HG03025 (cell line): ENCODE measurements at regions not wholly inside any gene's neighbourhood (a gene's known extent, or its start where the extent isn't known, plus 50 kb on each side); places are given as distances from the start of the nearest gene placed in this dataset.
A peak's percentile ranks its signal among the peaks of the same experiment; 100 is the strongest.

Experiments
- ATAC-seq: cut with Tn5 transposase; IDR thresholded peaks from one replicate; pipeline ENCODE4 v1.9.1; 2021; ENCODE audit warnings: mild to moderate bottlenecking, moderate library complexity; ENCODE audit not compliant: unreplicated experiment, low FRiP score

DNA sequence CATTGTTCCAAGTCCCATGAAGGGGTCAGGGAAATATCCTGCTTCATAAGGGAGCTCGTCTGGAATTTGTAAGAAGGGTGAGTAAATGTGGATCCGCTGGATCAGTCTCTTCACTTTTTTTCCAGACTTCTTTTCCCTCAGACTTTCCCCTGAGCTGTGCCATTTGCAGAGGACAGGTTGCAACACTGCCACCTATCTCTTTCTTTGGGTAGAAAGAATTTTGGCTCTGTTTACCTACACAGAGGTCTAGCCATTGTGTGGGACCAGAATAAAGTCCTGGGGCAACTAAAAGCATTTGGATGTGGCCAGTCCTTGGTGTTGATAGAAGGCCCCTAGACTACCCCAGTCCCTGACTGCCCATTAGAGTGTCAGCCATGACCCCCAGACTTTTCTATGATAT lies 1146.7 kb upstream of the PRMT6 start:
- ATAC-seq = no peak

DNA sequence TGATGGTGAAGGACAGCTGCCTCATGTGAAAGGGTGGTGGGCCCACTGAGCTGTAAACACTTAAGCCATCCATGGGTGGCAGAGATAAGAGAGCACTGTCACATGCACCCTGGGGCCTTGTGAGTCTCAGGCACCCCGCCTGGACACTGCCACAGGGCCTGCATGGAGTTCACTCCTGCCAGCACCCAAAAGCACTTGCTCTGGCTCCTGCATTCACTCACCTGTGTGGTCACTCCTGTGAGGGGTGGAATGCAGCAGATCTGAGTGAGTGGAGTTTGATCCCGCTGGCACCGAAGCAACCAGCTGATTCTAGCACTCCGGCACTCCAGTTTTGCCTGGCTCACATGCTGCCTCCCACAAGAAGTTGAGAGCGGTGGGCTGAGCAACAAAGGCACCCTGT lies 1142.1 kb upstream of the PRMT6 start:
- no peak for ATAC-seq

DNA sequence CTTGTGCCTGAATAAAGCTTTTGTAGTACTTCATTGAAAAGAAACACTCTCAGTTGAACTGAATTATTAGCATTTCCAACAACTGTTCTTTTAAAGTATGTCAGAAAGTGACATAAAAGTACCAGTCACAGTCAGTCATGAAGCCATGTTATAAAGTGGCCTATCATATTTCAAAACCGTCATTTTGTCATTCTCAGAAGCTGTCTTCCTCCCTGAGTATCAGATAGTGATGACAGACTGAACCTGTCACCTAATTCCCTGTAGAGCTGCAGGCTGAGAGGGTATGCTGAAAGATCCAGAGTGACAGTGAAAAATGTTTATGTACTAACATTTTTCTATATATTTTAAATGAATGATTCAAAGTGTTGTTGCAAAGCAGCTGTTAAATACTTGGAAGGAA lies 1121.7 kb upstream of the PRMT6 start:
- ATAC-seq = no peak

DNA sequence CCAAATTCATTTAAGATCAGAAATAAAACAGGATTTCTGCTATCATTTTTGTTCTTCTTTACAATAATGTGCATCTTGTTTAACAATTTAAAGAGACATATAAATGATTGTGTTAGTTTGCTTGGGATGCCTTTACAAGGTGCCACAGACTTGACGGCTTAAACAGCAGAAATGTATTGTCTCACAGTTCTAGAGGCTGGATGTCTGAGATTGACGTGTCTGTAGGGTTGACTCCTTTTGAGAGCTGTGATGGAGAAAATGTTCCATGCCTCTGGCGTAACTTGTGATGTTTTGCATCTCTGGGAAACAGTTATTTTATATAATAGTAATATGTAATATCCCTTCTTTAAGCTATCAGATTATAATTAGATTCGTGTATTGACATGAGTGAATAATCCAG lies 1091.6 kb upstream of the PRMT6 start:
- no peak for ATAC-seq

DNA sequence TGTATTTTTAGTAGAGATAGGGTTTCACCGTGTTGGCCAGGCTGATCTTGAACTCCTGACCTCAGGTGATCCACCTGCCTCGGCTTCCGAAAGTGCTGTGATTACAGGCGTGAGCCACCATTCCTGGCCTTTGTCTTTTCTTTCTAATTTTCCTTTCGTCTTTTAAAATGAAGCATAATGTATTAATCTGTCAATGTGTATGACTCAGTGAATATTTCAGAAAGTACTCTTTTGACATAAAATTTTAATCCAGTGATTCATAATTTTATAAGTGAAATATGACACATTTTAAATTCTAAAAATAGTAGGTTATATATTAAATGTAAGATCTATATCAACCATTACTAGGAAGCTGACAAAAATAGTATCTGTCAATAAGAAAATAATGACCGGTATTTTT lies 1059.0 kb upstream of the PRMT6 start:
- no peak for ATAC-seq

DNA sequence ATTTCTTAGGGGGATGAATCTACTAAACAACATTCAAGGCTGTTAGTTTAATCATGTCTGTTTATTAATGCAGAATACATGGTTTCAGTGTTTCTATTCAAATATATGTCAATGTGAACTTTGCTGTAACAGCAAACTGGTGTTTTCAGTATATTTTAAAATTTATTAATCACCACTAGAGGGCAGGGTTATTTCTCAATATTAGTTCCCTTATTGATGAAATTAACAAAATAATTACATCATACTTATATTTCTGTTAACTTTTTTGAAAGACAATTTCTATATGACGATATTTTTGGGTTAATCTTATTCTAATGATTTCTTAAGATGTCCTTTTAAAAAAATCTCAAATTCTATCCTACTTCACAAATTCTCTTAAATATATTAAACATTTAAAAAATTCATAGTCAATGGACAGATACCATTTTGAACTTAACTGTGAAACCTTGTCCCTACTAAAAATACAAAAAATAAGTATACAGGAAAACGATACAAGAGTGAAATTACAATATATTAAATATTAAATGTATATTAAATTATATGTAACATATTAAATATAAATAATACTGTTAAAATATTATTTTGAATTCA lies 1034.1 kb upstream of the PRMT6 start:
- ATAC-seq = no peak

DNA sequence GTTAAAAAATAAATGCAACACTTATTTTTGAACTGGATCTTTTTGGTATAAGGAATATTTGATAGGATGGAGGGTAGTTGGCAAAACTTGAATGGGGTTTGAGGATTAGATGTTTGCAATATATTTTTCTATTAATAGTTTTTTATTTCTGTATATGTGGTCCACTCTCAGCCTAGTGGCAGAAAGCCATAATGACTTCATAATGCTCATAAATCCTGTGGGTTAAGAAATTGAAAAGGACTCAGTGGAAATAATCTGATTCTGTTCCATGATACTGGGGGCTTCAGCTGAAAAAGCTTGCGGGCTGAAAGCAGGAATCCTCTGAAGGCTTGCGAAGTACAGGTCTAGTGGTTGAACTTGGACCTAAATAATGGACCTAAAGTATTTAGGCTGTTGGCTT lies 1028.6 kb upstream of the PRMT6 start:
- no peak for ATAC-seq

DNA sequence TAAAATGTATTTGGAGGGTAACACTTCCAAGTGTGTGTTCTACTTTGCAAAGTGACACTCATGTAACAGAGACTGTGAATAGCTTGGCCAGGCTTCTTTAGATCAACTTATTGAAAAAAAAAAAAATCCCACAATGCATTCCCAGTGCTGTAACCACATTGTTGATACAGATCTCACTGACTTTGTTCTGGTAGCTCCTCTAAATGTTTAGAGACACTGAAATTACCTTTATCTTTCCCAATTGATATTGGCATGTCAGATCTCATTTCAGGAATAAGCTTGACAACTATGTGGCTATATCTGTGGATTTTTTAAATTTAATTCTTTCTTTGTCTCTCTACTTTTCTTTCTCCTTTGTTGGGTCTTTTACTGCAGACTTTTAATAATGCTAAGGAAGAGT lies 1018.9 kb upstream of the PRMT6 start:
- ATAC-seq = no peak

DNA sequence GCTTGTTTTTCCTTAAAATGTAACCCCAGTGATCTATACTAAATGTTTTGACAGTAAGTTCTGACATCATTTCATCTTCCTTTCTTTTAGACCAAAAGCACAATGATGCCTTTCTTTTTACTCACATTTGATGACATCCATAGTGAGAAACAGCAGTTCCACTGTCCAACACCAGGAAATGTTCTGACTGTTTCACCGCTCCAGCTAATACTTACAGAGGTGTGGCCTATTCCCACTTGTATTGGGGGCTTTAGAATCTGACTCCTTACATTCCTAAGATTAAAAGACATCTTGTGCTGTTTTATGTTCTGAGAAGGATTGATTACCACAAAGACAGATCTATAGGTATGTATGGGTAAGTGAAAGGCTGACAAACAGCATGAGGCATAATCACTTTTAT lies 1018.2 kb upstream of the PRMT6 start:
- ATAC-seq = no peak

DNA sequence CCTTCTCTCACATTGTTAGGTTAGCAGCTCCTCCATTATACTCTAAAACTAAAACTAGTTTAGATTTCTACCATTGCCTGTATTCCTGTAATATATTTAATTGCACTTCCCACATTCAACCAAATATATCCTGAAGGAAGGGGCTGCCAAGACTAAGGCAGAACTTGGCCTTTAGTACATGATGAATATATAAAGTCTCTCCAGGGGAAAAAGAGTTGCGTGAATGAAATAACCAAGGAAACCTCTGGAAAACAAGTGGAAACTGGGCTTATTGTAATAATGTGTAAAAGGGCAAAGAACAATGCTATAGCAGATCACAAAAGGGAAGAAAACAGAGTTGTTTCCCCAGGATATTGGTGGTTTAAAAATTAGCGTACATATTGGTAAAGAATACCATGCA lies 1012.5 kb upstream of the PRMT6 start:
- ATAC-seq = no peak

DNA sequence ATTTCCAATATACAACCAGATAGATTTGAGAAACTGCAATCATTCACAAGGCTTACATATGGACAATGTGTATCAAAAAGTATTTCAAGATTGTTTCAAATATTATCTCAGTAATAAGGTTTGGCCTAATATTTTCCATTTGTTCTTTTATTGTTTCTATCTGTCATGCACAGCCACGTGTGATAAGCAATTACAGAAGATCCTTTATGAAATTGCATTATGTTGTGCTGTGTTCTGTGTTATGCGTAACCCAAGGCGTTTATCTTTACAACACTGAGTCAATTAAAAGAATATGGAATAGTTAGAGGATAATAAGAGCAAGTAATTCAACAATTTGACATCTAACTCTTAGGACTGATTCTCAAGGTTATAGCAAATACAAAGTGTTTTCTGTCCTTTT lies 1009.3 kb upstream of the PRMT6 start:
- no peak for ATAC-seq

DNA sequence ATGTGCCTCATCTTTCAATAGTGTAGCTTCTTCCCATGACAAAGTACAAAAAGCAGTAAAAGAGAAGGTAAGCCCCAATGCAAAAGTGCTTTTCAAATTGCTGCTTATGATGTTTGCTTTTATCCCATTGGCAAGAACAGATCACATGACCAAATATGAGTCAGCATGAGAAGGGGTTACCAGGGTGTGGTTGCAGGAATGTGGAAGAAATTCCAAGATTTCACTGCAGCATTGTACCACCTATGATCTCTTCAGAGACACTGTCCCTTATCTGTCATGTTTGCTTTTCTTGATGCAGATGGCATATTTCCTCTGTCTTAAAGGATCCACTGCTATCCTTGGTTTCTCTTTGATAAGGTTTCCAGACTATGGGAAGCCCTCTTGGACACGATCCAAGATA lies 1006.9 kb upstream of the PRMT6 start:
- no peak for ATAC-seq

DNA sequence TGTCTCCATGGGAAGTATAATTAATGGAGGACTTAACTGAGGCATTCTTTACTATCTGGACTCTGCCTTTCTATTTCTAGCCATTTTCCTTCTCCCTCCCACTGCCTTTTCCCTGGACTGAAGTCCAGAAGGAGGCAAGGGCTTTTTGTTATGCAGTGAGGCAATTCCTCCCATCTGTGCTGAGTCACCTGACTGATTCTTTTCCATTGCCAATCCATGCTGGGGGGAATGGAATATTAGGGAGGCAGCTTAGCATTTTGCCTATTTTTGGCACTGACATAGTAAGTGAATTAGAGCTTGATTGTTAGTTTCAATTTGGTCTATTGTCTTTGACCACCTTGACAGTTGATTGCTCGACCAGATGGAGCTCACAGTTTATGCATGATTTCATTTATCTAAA lies 1000.6 kb upstream of the PRMT6 start:
- ATAC-seq = no peak

DNA sequence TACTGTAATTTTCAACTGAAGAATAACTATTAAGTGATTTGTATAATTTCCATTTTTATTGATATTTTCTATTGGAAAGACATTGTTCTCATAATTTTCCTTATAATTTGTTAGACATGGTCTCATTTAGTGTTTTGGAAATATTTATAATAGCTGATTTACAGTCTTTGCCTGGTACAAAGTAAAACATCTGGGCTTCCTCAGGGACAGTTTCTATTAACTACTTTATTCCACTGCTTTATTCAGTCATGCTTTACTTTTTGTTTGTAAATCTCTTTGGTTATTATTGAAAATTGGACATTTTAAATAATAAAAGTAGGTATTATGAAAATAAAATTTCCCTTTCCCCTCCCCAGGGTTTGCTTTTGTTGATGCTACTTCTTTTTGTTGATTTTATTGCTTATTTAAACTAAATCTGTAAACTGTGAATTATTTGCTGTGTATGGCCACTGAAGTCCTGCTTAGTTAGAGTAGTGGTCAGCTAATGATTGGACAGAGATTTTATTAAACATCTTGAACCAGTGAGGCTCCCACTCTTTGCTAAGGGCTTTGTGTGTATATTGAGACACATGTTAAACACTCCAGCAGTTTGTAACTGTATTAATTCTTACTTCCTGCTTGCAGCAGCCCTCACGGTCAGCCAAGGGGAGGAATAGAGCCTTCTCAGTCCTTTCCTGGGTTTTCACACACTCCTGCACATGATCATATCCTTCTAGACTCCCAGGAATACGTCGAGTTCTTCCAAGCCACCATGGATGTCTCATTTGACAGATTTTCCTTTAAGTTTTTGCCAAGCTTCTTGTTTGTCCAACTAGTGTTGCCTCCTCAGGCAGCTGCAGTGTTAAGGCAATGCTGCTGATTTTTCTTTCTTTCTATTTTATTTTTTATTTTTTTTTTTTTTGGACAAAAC lies 994.6 kb upstream of the PRMT6 start:
- ATAC-seq = no peak

DNA sequence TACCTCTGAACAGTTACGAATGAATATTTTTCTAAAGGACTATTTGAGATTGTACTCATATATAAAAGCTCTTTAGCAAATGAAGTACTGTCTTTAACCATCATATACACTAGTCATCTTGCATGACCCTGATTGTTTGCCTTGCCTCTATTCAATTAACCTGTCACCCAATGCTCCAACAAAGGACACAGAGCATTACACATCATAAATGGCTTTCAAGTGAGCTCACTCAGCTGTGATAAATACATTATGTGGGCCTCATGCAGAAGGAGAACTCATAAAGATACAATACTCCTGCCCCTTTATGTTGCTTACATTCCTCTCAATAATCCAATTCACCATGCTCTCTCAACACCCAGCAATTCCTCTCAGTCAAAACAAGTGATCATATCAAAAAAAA lies 993.0 kb upstream of the PRMT6 start:
- ATAC-seq = no peak

DNA sequence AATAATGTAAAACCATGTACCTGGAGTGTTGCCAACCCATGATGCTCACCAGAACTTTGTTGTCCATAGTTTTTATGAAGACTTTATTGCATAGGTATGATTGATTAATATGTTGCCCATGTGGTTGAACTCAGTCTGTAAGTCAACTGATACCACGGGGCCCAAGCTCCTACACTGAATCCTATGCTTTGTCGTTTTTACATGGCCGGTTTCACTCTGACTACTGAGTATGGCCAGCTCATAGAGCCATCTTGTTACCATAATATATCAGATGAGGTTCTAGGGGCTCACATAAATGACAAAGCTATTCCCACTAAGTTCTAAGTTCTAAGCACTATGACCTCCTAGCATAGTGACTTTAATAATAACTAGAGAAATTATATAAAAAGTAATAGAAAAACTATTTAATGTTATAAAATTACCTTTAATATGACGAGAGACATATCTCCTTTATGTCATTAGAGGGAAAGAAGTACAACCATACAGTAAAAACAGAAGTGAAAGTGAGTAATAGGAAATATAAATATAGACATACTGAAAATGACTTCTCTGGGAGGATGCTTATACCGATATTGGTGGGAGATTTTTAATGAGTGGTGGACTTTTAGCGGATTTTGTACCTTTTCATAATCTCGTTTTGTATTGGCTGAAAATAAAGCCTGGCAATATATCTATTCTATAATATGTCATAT lies 983.4 kb upstream of the PRMT6 start:
- peak; percentile 83 for ATAC-seq

DNA sequence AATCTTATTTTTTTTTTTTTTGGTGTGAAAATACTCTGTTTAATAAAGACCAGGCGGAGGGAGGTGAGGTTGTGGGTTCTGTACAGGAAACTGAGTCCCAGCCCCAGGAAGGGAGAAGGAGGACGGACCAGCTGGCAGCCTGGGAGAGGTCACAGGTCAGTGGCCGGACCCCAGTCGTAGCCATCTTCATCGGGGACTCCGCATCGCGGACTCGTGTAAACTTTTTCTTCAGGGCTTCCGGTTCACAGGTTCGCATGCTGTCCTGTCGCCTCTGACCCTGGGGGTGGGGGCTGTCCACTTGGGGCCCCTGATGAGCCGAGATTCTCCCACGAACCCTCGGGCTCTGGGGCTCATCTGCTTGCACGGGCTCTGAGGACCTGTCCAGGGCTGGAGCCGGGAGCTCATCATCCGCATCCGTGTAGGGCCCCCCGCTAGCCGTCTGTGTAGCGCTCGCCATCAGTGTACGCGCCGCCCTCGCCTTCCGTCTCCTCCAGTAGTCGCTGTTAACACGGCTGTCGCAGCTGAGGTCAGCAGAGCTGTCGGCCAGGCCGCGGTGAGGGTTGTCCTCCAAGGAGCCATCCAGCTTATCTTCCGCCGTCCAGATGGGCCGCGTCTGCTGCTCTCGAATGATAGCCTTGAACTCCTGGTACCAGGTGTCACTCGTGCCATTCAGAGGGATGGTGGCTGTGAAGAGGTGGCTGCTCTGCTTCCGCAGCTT lies 975.7 kb upstream of the PRMT6 start:
- no peak for ATAC-seq

DNA sequence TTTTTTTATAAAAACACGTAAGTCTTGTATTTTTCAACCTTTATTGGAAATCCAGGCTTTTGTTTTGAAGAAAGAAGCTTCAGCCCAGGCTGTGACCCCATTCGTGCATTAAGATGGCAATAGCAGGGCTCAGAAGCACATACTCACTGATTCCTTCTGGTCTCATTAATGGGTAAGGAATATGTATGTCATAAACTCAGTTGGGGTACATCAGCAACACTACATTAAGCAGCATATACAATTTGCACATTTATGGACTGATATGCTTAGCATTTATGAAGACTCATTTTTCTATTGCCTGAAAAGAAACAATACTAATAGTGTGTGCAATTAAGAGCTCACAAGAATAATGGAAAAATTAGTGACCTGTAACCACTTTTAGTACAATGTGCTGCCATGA lies 945.4 kb upstream of the PRMT6 start:
- ATAC-seq = no peak

DNA sequence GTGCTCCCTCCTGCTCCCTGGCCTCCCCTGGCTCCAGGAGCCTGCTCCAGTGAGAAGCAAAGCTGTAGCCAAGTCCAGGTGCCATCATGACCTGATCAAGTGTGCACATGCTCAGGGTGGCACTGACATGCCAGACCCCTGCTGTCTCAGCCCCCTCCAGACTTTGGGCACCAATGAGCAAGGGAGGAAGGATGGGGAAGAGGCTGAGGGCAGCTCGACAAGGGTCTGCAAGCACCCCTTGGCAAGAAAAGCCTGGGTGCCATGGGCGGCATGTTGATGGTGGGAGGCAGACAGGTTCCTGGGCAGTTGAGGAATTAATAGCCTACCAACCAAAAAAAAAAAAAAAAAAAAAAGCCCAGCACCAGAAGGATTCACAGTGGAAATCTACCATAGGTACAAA lies 942.6 kb upstream of the PRMT6 start:
- no peak for ATAC-seq

DNA sequence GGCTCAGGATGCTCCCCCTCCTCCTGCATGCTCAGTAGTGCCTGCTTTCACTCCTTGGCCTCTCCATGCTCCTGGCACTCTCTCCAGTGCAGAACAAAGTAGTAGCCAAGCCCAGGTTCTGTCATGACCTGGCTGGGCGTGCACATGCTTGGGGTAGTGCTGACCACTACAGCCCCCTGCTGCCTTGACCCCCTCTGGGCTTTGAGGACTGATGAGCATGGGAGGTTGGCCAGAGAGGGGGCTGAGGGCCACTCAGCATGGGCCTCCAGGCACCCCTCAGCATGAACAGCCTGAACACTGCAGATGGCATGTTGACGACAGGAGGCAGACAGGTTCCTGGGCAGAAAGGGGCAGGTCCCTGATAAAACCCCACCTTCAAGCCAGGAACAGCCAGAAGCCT lies 935.7 kb upstream of the PRMT6 start:
- ATAC-seq = no peak

DNA sequence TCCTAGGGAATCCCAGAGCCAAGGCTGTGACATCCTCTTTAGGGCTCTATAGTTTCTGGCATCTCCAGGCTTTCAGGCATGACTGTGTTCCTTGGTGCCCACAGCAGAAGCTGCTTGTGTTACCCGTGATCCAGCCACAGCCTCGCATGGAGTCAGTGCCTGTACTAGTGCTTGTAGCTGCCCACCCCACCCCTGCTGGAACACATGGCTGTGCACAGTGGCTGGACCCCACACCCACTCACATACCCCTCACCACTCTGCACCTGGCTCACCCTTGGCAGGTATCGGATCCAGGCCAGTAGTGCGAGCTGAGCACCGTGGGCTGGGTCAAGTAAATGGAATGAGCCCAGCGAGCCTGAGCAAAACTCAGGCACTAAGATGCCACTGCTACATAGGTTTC lies 934.7 kb upstream of the PRMT6 start:
- ATAC-seq = no peak
